Liver (tissue), 3 donors: ENCODE measurements at regions not wholly inside any gene's neighbourhood (a gene's known extent, or its start where the extent isn't known, plus 50 kb on each side); places are given as distances from the start of the nearest gene placed in this dataset.

ENCODE experiments used
- FOXA1 ChIP-seq: IDR thresholded peaks from 2 replicates; pipeline ENCODE4 v1.6.1; 2016; ENCODE audit warnings: antibody characterized with exemption
- GABPA ChIP-seq, 2 donors: IDR thresholded peaks in 1 of 2; conservative IDR thresholded peaks in 1 of 2; 2 replicates each; pipeline ENCODE4 v1.6.1; 2016; ENCODE audit warnings: antibody characterized with exemption in 2 of 2, mild to moderate bottlenecking in 1 of 2, moderate library complexity in 1 of 2
- HNF4G ChIP-seq: IDR thresholded peaks from 2 replicates; pipeline ENCODE4 v1.6.1; 2016; ENCODE audit warnings: antibody characterized with exemption
- JUND ChIP-seq, 2 donors: IDR thresholded peaks; 2 replicates each; pipeline ENCODE4 v1.6.1; 2016; ENCODE audit warnings: antibody characterized with exemption in 2 of 2
- RAD21 ChIP-seq, 2 donors: IDR thresholded peaks; 2 replicates each; pipeline ENCODE4 v1.6.1; 2016; ENCODE audit warnings: antibody characterized with exemption in 2 of 2, mild to moderate bottlenecking in 2 of 2
- REST ChIP-seq: IDR thresholded peaks from 2 replicates; pipeline ENCODE4 v1.6.1; 2016; ENCODE audit warnings: antibody characterized with exemption, mild to moderate bottlenecking
- SP1 ChIP-seq: IDR thresholded peaks from 2 replicates; pipeline ENCODE4 v1.6.1; 2018; ENCODE audit warnings: antibody characterized with exemption, mild to moderate bottlenecking
- TAF1 ChIP-seq: conservative IDR thresholded peaks from 2 replicates; pipeline ENCODE4 v1.6.1; 2016; ENCODE audit warnings: antibody characterized with exemption, mild to moderate bottlenecking
- YY1 ChIP-seq: IDR thresholded peaks from 2 replicates; pipeline ENCODE4 v1.6.1; 2016; ENCODE audit warnings: antibody characterized with exemption, mild to moderate bottlenecking
- TF ChIP-seq, protein P1 (sequence below): IDR thresholded peaks from 2 replicates; pipeline ENCODE4 v1.6.1; 2016; ENCODE audit warnings: antibody characterized with exemption
- TF ChIP-seq, protein P2 (sequence below): fragments of 150-350 bp; IDR thresholded peaks from 2 replicates; pipeline ENCODE4 v1.5.1; 2017; ENCODE audit warnings: improper control_type of control experiment, low read depth, low read length; ENCODE audit not compliant: missing input control
- TF ChIP-seq, protein P3 (sequence below): IDR thresholded peaks from 2 replicates; pipeline ENCODE4 v1.6.1; 2016; ENCODE audit warnings: antibody characterized with exemption
- TF ChIP-seq, protein P4 (sequence below): IDR thresholded peaks from 2 replicates; pipeline ENCODE4 v1.6.1; 2016; ENCODE audit warnings: antibody characterized with exemption
- donor health status: healthy.
- donor health status: healthy.

DNA sequence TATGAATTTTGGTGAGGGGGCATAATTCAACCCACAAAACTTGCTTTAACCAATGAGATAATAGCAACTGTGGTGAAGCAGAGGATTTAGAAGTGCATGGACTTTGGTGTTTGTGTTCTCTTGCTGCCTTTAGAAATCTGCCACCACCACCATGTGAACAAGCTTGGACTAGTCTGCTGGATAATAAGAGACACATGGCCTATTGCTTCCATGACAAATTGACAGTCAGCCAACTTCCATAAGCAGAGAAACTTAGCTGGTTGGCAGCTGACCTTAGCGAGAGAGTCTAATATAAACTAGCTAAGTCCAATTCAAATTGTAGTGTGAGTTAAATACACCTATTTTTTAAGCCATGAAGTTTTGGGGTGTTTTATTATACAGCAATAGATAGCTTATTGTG lies 482.1 kb upstream of the ANO5 start:
- TF ChIP-seq, protein P1, sequence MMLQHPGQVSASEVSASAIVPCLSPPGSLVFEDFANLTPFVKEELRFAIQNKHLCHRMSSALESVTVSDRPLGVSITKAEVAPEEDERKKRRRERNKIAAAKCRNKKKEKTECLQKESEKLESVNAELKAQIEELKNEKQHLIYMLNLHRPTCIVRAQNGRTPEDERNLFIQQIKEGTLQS, result no peak
- TF ChIP-seq, protein P2, sequence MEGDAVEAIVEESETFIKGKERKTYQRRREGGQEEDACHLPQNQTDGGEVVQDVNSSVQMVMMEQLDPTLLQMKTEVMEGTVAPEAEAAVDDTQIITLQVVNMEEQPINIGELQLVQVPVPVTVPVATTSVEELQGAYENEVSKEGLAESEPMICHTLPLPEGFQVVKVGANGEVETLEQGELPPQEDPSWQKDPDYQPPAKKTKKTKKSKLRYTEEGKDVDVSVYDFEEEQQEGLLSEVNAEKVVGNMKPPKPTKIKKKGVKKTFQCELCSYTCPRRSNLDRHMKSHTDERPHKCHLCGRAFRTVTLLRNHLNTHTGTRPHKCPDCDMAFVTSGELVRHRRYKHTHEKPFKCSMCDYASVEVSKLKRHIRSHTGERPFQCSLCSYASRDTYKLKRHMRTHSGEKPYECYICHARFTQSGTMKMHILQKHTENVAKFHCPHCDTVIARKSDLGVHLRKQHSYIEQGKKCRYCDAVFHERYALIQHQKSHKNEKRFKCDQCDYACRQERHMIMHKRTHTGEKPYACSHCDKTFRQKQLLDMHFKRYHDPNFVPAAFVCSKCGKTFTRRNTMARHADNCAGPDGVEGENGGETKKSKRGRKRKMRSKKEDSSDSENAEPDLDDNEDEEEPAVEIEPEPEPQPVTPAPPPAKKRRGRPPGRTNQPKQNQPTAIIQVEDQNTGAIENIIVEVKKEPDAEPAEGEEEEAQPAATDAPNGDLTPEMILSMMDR, result no peak
- TF ChIP-seq JUND (IDR thresholded peaks at IDR 0.05), result no peak
- TF ChIP-seq, protein P3, sequence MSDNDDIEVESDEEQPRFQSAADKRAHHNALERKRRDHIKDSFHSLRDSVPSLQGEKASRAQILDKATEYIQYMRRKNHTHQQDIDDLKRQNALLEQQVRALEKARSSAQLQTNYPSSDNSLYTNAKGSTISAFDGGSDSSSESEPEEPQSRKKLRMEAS, result no peak
- TF ChIP-seq, protein P4, sequence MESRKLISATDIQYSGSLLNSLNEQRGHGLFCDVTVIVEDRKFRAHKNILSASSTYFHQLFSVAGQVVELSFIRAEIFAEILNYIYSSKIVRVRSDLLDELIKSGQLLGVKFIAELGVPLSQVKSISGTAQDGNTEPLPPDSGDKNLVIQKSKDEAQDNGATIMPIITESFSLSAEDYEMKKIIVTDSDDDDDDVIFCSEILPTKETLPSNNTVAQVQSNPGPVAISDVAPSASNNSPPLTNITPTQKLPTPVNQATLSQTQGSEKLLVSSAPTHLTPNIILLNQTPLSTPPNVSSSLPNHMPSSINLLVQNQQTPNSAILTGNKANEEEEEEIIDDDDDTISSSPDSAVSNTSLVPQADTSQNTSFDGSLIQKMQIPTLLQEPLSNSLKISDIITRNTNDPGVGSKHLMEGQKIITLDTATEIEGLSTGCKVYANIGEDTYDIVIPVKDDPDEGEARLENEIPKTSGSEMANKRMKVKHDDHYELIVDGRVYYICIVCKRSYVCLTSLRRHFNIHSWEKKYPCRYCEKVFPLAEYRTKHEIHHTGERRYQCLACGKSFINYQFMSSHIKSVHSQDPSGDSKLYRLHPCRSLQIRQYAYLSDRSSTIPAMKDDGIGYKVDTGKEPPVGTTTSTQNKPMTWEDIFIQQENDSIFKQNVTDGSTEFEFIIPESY, result no peak
- TF ChIP-seq RAD21 (IDR thresholded peaks at IDR 0.05), result no peak
- no peak for TF ChIP-seq TAF1
- TF ChIP-seq HNF4G, result no peak
- TF ChIP-seq REST, result no peak
- TF ChIP-seq SP1, result no peak
- no peak for TF ChIP-seq YY1
- TF ChIP-seq GABPA (IDR thresholded peaks at IDR 0.05 in 1 of 2, conservative IDR thresholded peaks at IDR 0.05 in 1 of 2), result no peak
- no peak for TF ChIP-seq FOXA1
